ENCODE measurements at regions not wholly inside any gene's neighbourhood (a gene's known extent, or its start where the extent isn't known, plus 50 kb on each side); places are given as distances from the start of the nearest gene placed in this dataset.

DNA sequence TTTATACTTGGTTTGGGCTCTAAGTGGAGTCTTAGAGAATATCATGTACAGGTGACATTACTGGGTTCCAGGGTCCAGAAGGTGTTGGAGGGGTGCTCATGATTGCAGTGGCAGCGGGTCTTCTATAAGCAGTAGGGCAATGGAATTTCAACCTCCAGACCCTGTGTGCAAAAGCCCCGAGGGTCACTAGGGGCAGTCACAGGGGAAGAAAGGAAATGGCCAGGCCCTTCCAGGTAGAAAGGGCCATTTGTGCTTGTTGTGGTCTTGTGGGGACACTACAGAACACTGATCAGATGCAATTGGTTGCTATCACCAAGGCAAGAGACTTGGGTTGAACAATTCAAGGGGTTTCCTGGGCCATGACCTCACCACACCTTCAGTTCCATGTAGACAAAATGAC lies 283.4 kb downstream of the GADD45G start:
- no peak for DNase-seq

DNA sequence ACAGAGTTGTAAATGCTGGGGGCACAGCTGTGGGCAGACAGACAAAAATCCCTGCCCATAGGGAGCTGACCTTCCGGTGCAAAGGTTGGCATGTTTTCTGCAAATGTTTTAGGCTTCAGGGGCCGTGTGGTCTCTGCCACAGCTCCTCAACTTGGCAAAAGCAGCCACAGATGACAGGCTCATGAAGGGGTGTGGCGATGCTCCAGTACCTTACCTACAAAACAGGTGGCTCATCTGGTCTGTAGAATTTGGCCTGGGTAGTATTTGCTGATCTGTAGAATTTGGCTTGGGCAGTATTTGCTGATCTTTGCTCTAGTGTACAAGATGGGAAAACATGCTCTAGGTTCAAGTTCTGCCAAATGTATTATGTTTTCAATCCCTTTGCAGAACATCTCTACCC lies 283.9 kb downstream of the GADD45G start:
- no peak for DNase-seq

- no peak for DNase-seq
Measured at GRCh38 chr9:89889865-89890264, 285.1 kb downstream of the GADD45G start.

- no peak for DNase-seq
Measured at GRCh38 chr9:89890326-89890980, 285.6 kb downstream of the GADD45G start.

GRCh38 chr9:89891221-89891590 lies 286.4 kb downstream of the GADD45G start:
- DNase-seq, result no peak

DNA sequence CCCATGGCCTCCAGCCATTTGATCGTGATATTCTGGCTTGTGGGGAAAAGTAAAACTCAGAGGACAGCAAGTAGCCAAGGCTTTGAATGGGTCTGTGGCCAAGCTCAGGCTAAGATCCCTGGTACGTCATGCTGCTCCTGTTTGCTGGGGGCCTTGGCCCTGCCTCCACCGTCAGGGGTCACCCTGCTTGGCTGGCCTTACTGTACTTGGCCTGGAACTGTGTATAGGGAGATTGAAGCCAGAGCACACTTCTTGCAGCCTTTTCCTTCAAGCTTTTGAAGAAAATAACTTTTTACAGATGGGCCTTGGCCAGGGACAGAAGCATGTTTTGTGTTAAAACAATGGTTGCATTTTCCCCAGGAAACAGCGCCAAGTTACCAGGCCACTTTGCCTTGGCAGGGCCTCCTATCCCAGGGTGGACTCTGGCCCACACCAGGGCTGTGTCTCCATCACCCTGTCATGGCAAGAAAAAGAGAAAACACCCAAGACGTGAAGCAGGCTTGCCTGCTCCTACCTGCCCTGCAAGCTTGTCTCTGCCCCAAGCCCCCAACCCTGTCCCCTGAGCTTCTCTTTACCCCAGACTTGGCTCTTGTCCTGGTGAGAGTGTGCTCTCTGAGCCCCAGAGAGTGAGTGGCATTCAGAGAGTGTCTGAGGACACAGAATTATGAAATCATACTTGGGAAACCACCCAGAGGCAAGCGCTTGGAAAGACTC lies 286.9 kb downstream of the GADD45G start:
- no peak for DNase-seq

DNA sequence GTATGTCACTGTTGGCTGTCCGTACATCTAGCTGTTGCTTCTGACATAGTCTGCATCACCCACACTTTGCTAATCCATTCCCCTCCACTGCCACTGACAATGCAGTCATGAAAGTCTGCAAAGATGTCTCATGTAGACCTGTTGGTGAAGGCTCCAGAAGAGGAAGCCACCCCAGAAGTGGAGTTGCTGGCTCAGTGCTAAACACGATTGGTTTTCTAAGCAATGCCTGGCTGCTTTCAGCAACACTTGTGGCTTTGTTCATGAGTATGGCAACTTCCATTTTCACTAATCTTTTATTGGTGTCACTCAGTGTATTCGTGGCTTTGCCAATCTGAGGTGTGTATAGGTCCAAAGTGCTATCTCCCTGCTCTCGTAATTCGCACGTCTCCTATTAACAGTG lies 288.1 kb downstream of the GADD45G start:
- DNase-seq, result no peak

- no peak for DNase-seq
Measured at GRCh38 chr9:89893886-89894285, 289.1 kb downstream of the GADD45G start.

DNA sequence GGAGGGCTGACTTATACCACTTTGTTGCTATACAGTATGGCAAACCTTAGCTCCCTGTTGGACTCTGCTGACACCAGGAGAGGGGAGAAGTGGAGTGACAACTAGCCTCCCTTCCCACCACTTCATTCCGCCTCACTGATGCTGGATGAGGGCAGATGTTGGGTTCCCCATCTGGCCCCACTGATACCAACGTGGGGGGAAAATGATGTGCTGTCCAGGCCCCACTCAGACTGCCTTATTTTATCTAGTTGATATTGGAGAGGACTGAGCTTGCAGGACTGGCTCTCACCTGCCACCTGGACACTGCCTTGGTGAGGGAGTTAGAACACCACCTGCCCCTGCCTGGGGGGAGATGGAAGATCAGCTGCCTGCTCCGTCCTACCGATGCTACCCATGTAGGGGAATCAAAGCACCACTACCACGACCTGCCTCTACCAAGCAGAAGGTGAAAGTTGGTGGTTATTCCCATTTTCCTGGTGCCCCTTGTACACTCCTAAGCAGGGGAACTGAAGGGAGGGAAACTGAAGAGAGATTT lies 292.1 kb downstream of the GADD45G start:
- DNase-seq, result no peak

- no peak for DNase-seq
Measured at GRCh38 chr9:89899573-89899972, 294.8 kb downstream of the GADD45G start.

GRCh38 chr9:89901920-89902319 lies 297.1 kb downstream of the GADD45G start:
- no peak for DNase-seq

GRCh38 chr9:89902450-89903140 lies 297.8 kb downstream of the GADD45G start:
- DNase-seq, result no peak

- DNase-seq, result no peak
Measured at GRCh38 chr9:89903141-89903475, 298.3 kb downstream of the GADD45G start.

GRCh38 chr9:89905606-89906338 lies 301.0 kb downstream of the GADD45G start:
- no peak for DNase-seq

DNA sequence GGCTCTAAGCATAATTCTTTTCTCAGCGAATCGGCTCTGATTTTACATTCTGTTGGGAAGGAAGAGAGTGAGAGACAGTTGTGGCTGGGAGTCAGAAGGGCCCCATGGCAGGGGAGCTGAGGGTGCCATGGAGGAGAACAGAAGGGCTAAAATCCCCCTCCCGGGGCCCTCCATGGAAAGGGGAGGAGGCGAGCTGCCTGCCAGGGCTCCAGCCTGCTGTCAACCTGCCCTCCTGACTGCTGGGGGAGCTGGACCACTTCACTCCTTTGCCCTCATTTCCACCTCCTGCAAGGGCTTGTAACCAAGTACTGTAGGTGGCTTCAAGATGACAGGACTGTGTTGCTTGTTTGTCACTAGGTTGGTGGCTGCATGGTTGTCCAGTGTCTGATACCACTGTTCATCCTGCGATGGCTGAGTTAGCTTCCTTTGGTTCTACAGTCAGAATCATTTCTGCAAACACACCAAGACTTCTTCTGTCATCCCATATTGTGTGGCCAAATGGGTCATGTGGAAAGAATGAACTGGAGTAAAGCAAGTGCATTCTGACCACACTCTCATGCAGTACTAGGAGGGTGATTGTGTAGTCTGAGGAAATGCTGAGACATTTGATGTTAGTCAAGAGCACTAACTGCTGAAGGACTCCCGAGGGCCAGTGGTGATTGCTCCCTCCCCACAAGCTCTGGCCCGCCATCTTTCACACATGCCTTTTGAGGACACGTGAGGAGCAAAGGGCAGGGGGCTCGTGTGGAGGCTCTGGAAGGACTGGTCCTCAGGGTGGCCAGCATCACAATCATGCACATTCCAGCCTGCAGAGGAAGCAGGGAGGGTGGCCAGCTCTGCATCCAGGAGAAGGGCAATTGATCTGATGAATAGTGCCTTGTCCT lies 307.2 kb downstream of the GADD45G start:
- no peak for DNase-seq

DNA sequence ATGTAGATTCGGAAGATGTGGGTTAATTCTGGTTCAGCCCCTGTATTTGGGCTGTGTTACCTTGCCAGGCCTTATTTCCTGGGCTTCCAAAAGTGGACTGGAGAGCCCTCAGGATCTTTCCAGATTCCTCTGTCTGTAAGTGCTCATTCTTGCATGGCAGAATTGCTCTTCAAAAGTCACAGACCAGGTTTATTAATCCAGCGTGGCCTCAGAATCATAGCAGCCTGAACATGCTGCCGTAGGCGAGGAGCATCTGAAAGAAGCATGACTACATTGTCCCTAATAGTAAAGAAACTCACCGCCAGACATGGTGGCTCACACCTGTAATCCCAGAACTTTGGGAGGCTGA lies 307.8 kb downstream of the GADD45G start:
- no peak for DNase-seq

DNA sequence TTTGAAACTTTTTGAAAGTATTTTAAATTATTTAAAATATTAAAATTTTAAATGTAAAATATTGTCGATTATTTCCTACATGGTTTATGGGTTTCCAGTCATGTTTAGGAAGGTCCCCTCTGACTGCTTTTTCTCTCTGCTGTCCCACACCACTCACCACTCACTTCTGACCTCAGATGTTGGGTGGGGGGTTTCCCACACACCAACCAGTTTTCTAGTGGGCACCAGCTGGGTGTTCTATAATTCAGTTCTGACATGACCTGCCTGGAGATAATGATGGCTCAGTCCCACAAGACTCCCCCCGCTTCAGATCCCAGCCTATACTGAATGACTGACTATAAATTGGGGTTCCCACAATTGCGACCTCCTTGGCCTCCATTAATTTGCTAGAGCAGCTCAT lies 310.4 kb downstream of the GADD45G start:
- DNase-seq, result no peak

- no peak for DNase-seq
Measured at GRCh38 chr9:89916001-89916597, 311.3 kb downstream of the GADD45G start.

DNA sequence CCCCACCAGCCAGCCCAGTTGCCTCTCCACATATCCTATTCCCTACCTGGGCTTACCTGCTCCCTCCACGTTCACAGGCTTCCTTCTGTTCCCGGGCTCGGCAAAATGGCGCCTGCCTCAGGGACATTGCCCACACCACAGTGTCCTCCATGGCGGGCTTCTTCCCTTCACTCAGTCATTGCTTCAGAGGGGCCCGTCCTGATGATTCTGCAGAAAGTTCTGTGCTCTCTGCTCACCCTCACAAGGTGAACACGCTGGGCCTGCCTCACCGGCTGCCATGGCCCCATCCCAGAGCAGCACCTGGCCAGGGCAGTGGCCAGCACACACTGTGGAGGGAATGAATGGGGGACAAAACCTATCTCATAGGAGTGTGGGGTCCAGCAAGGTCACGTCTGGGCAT lies 313.0 kb downstream of the GADD45G start:
- no peak for DNase-seq

DNA sequence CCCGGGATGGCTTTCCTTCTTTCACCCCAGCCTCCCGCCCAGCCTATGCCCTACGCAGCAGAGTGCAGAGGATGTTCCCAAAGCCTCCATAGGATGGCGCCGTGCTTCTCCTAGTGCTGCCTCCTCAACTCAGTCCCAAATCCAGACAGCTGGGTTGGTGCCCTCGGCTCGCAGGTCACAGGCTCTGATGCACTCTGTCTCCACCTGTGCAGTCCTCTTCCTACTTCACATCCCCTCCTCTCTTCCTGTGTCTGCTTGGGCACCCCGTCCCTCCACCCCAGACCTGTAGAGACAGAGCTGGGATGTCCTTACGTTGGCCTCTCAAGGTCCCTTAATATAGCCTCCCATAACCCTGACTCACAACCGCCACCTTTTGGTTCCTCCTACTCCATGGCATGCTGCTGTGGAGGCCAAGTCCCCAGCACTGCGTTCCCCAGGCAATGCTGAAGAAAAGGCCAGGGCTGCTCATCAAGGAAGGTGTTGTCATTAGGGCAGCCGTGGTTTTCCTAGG lies 314.4 kb downstream of the GADD45G start:
- DNase-seq, result peak; percentile 45

GRCh38 chr9:89920131-89920530 lies 315.3 kb downstream of the GADD45G start:
- DNase-seq, result no peak

DNA sequence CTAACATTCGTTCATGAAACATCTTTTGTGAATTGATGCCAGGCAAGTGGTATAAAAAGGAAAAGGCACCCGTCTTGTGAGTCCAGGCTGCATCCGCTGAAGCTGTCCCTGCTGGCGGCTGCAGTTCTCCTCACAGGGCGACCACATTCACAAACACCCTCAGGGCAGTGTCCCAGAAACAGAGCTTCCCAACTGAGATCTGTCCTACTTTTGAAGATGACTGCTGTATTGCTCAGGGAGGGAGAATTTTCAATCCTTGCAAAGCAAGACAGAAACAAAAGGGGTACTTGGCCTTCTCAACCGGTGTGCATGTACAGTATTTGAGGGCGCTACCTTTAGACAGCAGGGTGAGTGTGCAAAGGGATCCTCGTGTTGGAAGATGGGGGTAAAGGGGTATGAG lies 316.1 kb downstream of the GADD45G start:
- DNase-seq, result no peak
